ENCODE measurements at regions not wholly inside any gene's neighbourhood (a gene's known extent, or its start where the extent isn't known, plus 50 kb on each side); places are given as distances from the start of the nearest gene placed in this dataset.

DNA sequence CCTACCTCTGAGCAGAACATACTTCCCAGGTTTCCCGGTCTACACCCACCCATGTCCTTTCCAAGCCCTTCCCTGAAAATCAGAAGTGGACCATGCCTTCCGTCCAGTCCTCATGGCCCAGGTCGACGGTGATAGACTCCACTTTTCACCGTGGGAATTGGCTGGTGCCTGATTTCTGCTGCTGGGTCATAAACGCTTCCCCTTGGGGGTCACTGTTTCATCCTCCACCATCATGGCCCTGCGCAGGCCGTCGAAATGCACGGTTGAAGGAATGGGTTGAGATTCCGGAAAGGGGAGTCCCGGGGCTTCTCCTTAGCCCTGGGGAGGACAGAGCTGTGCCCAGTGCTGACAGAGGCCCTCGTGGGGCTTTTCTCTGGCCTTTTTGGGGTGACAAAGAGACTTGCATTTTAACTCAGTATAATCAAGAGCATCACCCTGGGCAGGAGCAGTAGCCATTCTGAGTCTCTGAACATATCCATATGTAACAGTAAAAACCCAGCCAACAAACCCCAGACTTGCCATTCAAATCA lies 75.5 kb downstream of the SOX1 start:
- Mint-ChIP-seq H3K4me3 (no peak overlapping the region), H3K27me3 (peaks cover 5% of the 10 kb centered on the region), H3K4me1 (ENCODE audit: low read depth) (no peaks in the 10 kb centered on the region), H3K9me3 (no peaks in the 10 kb centered on the region), H3K36me3 (ENCODE audit: low read depth) (no peaks in the 10 kb centered on the region), H3K27ac (no peak overlapping the region)

DNA sequence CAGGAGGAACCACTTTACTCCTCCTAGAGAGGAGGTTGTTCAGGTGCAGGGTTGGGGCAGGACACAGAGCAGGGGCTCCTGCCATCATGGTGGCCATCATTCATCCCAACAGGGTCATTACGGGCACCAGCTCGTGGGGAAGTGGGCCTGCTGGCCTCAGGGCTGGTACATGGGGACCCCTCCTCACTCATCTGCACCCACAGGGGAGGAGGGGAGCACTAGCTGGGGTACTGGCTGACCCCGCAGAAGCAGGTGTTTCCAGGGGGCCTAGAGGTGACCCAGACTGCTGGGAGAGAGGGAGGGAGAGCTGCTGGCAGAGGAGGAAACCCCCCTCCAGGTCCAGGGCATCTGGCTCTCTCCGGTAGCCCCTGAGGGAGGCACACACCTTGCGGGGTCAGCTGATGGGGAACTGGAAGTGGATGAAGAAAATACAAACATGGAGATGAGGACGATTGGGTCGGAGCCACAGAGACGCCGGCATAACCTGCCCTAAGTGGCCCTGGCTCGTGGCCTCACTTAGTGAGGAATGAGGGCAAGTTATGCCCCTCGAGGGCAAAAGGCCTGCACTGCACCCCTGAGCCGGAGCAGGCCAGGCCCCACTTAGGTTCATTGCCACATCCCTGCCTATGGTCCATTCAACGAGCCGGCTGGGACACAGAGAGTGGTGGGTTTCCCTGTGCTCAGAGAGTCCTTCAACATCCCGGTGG lies 76.2 kb downstream of the SOX1 start:
- H3K27ac Mint-ChIP-seq, result no peak overlapping the region
- H3K9me3 Mint-ChIP-seq, result no peaks in the 10 kb centered on the region
- H3K4me1 Mint-ChIP-seq (ENCODE audit: low read depth), result no peaks in the 10 kb centered on the region
- H3K27me3 Mint-ChIP-seq, result peaks cover 5% of the 10 kb centered on the region
- H3K4me3 Mint-ChIP-seq, result no peak overlapping the region
- no peaks in the 10 kb centered on the region for H3K36me3 Mint-ChIP-seq (ENCODE audit: low read depth)

DNA sequence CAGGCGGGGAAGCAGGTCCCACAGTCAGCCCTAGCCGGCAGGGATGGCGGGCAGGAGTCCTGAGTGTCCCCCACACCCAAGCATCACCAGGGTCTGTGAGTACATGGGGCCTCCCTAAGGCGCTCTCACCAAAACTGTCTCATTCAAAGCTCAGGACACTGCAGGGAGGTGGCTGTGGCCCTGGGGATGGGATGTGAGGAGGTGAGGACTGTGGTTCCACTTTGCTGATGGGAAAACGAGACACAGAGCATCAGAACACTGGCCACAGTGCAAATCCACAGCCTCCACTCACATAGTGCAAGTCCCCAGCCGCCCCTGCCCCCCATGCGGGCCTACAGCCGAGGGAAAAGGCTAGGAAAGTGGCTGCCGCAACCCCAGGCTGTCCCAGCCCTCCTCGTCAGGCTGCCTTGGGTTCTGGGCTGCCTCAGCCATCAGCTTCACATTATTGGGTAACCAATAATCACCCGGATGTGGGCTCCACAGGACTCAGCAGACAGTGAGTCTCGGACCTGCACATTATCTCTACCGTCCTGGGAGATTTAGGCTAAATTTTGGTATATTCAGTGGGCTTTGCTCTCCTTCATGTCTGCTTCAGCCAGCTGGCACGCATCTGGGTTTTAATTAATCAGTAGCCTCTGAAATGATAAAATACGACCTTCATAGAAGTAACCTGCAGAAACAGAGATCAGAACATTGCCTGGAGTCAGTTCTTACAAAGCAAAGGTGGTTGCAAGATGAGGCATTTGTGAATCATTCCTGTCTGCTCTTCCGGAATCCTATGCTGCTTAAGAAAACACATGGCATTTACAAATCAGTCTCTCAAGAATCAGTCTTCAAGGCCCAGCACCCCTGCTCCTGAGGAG lies 77.0 kb downstream of the SOX1 start:
- H3K4me3 Mint-ChIP-seq, result no peak overlapping the region
- H3K27me3 Mint-ChIP-seq, result peaks cover 5% of the 10 kb centered on the region
- no peaks in the 10 kb centered on the region for H3K4me1 Mint-ChIP-seq (ENCODE audit: low read depth)
- no peaks in the 10 kb centered on the region for H3K9me3 Mint-ChIP-seq
- H3K36me3 Mint-ChIP-seq (ENCODE audit: low read depth), result no peaks in the 10 kb centered on the region
- no peak overlapping the region for H3K27ac Mint-ChIP-seq

DNA sequence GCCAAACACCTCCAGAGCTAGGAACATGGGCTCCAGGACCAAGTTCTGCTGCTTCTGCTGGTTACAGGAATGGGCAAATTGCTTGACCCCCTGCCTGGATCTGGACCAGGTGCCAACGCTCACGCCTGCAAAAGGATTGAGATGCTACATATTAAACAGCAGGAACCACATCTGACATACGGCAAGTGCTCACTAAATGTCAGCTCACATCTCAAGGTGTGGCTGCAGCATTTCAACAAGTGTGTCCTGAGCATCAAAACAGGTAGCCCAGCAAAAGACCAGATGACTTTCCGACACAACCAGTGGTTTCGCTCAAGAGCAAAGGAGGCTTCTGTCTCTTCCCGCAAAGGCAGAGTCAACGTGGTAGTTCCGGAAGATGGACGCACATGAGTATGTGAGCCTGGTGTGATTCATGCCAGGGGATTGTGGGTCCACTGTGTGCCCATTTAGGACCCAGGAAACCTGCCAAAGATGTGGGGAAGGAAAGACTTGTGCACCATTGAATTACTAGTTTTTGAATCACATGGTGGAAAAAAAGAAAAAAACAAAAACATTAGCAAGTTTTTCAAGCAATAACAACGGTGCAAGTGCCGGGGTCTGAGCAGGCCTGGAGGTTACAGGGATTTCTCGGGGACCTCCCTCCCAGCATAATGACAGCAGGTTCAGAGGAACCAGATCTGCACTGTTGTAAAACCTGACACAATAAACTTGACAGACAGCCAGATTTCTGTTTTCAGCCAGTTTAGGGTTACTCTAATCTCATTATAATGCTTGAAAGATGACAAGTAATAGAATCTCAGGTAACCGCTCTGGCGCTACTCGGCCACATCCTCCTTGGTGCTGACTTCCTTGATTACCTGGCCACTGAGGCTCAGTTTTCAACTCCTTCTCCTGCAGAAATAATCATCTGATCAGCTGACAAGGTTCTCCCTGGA lies 77.9 kb downstream of the SOX1 start:
- Mint-ChIP-seq H3K27ac (no peak overlapping the region), H3K27me3 (peaks cover 5% of the 10 kb centered on the region)

DNA sequence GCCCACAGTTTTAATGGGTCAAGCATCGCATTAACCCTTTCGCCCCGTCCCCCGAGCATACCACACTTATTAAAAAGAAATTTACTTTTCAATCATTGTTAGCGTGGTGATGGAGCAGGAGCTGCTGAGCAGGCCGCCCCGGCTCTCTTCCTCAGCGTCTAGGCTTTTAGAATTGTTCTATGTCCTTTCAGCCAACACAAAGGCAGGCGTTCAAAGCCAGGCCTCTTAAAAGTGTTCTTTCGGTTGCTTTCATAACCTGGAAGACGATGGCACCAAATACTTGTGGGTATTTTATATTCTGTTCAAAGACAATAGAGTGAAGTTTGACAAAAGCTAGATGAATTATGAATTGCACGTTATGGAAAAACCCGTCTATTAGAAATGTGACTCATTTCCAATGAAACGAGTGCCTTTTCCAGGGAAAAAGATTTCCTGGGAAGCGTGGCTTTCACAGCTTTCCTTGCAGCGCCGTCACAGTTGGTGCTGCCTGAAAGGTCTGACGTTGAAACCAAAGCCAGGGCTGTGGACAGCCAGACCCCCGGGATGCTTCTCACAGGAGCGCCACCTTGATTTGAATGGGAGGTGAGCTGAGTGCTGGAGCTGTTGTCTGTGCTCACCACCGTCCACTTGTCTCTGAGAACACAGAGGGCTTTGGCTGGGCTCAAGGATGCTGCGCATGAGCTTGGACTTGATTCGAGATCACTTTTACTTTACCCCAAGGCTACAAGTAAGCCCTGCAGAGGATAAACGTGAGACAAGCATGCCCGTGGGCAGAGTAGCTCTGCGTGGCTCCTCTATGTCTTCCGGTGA lies 78.8 kb downstream of the SOX1 start:
- no peaks in the 10 kb centered on the region for H3K36me3 Mint-ChIP-seq (ENCODE audit: low read depth)
- H3K27ac Mint-ChIP-seq, result no peak overlapping the region
- peaks cover 5% of the 10 kb centered on the region for H3K27me3 Mint-ChIP-seq
- H3K4me3 Mint-ChIP-seq, result no peak overlapping the region
- H3K4me1 Mint-ChIP-seq (ENCODE audit: low read depth), result no peaks in the 10 kb centered on the region
- no peaks in the 10 kb centered on the region for H3K9me3 Mint-ChIP-seq

More for the DNA sequence above, 77.9 kb downstream of the SOX1 start:
- no peaks in the 10 kb centered on the region for H3K4me1 Mint-ChIP-seq (ENCODE audit: low read depth)
- no peak overlapping the region for H3K4me3 Mint-ChIP-seq
- H3K36me3 Mint-ChIP-seq (ENCODE audit: low read depth), result no peaks in the 10 kb centered on the region
- H3K9me3 Mint-ChIP-seq, result no peaks in the 10 kb centered on the region

DNA sequence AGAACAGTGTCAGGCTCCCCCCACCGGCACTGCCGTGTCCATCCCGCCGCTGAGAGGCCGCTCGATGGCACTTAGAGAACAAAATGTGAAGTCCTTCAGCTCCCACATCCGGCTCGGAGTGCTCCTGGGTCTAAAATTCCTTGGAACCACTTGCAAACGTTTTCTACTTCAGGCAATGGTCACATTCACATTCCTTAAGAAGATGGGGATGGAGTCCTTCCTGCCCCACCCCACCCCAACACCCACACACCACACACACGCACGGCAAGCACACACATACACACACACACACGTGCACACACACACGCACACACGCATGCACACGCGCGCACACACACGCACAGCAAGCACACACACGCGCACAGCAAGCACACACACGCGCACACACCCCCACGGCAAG lies 83.4 kb downstream of the SOX1 start:
- no peaks in the 10 kb centered on the region for H3K36me3 Mint-ChIP-seq (ENCODE audit: low read depth)

DNA sequence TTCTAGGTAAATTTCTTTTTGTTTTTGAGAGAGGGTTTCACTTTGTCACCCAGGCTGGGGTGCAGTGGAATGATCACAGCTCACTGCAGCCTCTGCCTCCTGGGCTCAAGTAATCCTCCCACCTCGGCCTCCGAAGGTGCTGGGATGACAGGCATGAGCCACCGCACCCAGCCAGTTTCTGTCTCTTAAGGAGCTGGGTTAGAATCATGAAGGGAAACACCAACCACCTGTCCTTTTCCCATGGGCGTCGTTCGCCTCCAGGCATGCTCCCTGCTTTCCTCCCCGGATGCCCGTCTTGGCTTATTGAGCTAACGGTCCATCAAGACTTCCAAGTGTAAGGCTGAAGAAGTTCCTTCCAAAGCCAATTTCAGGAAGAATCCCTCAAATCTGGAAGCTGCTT lies 85.9 kb downstream of the SOX1 start:
- Mint-ChIP-seq H3K4me3 (no peak overlapping the region), H3K9me3 (peaks cover 4% of the 10 kb centered on the region), H3K27ac (no peak overlapping the region), H3K4me1 (ENCODE audit: low read depth) (no peaks in the 10 kb centered on the region), H3K36me3 (ENCODE audit: low read depth) (no peaks in the 10 kb centered on the region), H3K27me3 (no peaks in the 10 kb centered on the region)

More for the DNA sequence above, 83.4 kb downstream of the SOX1 start:
- H3K27ac Mint-ChIP-seq, result no peak overlapping the region
- no peaks in the 10 kb centered on the region for H3K4me1 Mint-ChIP-seq (ENCODE audit: low read depth)
- H3K27me3 Mint-ChIP-seq, result no peaks in the 10 kb centered on the region
- H3K9me3 Mint-ChIP-seq, result no peaks in the 10 kb centered on the region
- H3K4me3 Mint-ChIP-seq, result no peak overlapping the region

DNA sequence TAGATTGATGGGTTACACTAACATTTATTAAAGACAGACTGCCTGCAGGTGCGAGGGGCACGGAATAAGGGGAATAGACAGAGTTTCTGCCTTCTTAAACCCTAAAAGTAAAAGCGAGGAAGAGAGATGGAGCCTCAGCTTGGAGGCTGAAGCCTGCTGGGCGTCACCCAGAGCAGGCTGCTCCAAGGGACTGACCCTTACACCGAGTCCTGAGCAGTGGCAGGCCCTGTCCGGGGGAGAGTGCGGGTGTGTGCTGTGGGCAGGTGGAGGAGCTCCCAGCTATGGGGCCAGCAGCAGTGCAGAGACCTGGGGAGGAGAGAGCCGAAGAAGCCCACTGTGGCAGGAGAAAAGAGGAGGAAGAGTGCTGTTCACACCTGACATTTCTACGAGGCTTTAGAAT lies 86.4 kb downstream of the SOX1 start:
- H3K27me3 Mint-ChIP-seq, result peaks cover 1% of the 10 kb centered on the region
- peaks cover 5% of the 10 kb centered on the region for H3K9me3 Mint-ChIP-seq
- H3K4me3 Mint-ChIP-seq, result no peak overlapping the region
- no peak overlapping the region for H3K27ac Mint-ChIP-seq
- no peaks in the 10 kb centered on the region for H3K36me3 Mint-ChIP-seq (ENCODE audit: low read depth)
- no peaks in the 10 kb centered on the region for H3K4me1 Mint-ChIP-seq (ENCODE audit: low read depth)

DNA sequence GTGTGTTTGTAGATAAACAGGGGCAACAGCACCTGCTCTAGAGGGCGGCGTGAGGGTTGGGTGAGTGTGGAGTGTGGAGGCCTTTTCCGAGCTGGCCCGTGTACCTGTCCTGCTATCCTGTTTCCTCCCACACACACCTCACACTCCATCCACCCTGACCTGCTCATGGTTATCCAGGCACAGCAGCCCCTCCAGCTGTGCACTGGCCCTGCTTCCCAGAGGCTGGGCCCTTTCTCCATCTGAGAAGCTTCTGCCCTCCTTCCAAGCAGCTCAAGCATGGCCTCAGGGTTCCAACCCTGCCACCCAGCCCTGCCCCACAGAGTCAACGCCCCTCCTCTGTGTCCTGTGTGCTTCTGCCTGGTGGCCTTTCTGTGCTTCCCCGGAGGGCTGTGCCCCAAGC lies 86.9 kb downstream of the SOX1 start:
- Mint-ChIP-seq H3K27me3 (peaks cover 5% of the 10 kb centered on the region), H3K4me3 (no peak overlapping the region), H3K36me3 (ENCODE audit: low read depth) (no peaks in the 10 kb centered on the region), H3K9me3 (peaks cover 5% of the 10 kb centered on the region), H3K27ac (no peak overlapping the region), H3K4me1 (ENCODE audit: low read depth) (no peaks in the 10 kb centered on the region)

DNA sequence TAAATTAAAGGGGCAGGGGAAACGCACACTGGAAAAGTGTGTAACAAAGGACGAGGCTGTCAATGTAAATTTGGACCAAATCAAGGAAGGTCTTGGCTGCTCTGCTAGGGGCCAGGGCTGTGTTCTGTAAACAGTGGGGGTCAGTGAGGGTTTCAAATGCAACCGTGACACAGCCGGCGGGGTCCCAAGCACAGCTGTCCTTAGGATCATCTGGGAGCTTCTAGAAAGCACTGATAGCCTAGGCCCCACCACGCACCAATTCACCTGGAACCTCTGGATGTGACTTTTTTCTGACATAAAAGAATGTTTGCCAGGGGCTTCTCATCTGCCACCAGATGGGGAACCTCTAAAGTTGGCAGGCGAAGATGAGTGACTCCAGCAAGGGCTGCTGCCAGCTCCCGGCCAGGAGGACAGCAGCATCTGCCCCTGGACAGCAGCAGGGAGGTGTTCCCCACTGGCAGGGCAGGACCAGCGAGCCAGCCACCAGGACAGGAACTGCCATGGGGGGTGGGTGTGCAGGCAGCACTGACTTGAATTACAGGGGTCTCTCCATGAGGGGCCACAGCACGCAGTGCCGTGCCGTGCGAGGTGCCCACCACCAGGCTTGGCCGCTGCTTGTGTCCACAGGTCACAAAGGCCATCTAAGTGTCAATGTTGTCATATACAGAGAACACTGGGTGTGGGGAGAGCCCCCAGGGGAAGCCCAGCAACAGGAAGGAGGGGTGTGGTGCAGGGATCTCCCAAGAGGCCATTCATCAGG lies 87.5 kb downstream of the SOX1 start:
- Mint-ChIP-seq H3K27ac (no peak overlapping the region), H3K4me3 (no peak overlapping the region), H3K27me3 (peaks cover 8% of the 10 kb centered on the region), H3K4me1 (ENCODE audit: low read depth) (no peaks in the 10 kb centered on the region), H3K36me3 (ENCODE audit: low read depth) (no peaks in the 10 kb centered on the region), H3K9me3 (peaks cover 5% of the 10 kb centered on the region)

DNA sequence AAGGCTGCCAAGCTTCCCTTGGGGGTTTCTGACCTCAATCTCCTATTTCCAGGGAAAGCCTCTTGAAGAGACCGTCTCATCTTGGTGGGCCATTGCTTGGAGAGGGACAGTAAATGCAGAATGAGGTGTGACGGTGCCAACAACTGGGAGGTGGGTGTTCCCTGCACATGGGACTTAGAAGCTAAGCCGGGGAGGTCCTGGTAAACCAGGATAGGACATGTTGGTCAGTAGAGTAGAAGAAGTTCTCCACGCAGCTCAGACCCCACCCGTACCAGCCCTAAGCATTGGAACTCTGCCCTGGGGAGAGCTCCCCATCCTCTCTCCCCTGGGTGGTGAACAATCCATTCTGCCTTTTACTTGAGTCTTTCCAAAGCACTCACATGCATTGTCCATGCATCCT lies 92.0 kb downstream of the SOX1 start:
- H3K4me1 Mint-ChIP-seq (ENCODE audit: low read depth), result no peaks in the 10 kb centered on the region
- no peak overlapping the region for H3K4me3 Mint-ChIP-seq
- H3K27ac Mint-ChIP-seq, result no peak overlapping the region
- H3K9me3 Mint-ChIP-seq, result peaks cover 5% of the 10 kb centered on the region
- no peaks in the 10 kb centered on the region for H3K36me3 Mint-ChIP-seq (ENCODE audit: low read depth)
- H3K27me3 Mint-ChIP-seq, result peaks cover 29% of the 10 kb centered on the region

DNA sequence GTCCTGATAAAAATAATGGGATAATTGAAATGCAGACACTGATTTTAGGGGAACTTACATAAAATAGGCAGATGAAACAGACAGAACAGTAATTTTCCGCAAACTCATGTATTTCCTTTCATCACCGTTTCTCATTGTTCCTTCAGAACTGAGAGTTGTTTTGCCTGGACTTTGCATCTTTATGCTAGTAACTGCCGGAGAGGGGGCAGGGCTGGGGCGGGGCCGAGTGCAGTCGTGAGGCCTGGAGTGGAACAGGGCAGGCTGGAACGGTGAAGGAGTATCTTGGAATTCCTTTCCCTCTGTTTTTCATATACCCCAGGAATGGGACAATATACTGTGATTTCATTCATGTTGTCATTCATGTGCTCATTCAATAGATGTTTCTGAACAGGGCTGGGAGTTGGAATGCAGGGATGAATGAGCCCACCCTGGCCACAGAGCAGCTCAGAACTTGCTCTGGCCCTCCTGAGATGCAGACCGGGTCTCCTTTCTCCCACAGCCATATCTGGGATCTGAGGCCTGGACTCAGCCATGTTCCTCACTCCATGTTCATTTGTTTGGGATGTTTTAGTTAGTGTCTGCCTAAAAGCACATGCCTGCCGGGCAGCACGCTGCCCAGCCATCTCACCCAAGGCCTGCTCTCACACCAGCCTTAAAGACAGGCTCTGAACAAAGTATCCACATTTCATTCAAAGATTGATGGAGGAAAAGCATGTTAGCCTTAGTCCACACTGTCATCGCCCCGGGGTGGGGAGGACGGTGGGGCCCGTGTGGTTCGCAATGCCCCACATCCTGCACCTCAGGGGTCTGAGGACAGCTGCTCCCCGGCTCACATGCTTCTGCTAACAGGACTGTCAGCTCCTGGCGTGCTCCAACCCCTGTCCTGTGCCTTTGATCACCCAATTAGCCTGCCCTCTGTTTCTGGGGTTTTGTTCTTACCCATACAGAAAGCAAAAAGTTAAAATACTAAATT lies 92.9 kb downstream of the SOX1 start:
- H3K4me1 Mint-ChIP-seq (ENCODE audit: low read depth), result no peaks in the 10 kb centered on the region
- H3K9me3 Mint-ChIP-seq, result peaks cover 5% of the 10 kb centered on the region
- no peak overlapping the region for H3K4me3 Mint-ChIP-seq
- H3K27ac Mint-ChIP-seq, result no peak overlapping the region
- peaks cover 29% of the 10 kb centered on the region for H3K27me3 Mint-ChIP-seq
- no peaks in the 10 kb centered on the region for H3K36me3 Mint-ChIP-seq (ENCODE audit: low read depth)

DNA sequence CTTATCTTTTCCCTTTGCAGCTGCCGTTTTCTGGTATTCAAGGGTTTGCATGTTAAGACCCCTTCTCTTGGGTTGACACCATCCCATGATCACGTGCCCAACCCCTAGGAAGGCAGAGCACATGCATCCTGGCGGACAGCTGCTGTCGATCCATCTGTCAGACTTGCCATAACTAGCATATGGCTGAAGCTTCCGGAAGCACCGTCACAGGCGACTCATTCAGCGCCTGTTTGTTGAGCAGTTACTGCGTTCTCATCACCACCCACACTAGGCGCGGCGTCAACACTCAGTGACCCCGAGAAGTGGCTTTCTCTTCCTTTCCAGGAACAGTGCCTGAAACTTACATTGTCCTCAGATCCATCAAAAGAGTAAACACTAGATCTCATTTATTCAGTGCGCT lies 93.6 kb downstream of the SOX1 start:
- peaks cover 5% of the 10 kb centered on the region for H3K9me3 Mint-ChIP-seq
- no peaks in the 10 kb centered on the region for H3K36me3 Mint-ChIP-seq (ENCODE audit: low read depth)
- H3K27me3 Mint-ChIP-seq, result peaks cover 29% of the 10 kb centered on the region
- H3K4me1 Mint-ChIP-seq (ENCODE audit: low read depth), result no peaks in the 10 kb centered on the region
- no peak overlapping the region for H3K4me3 Mint-ChIP-seq
- no peak overlapping the region for H3K27ac Mint-ChIP-seq
